SK-N-DZ (cell line): ENCODE measurements at regions not wholly inside any gene's neighbourhood (a gene's known extent, or its start where the extent isn't known, plus 50 kb on each side); places are given as distances from the start of the nearest gene placed in this dataset.

Source experiments
- DNase-seq: peaks from one replicate; pipeline ENCODE4 v3.0.0-alpha.2; 2015; ENCODE audit warnings: low spot score
- small RNA-seq, 2 experiments: library from RNA; depleted of rRNA; stranded (forward); fragments of <200 nt; gene quantifications; one replicate each; pipeline ENCODE3, GENCODE V24; 2014

DNA sequence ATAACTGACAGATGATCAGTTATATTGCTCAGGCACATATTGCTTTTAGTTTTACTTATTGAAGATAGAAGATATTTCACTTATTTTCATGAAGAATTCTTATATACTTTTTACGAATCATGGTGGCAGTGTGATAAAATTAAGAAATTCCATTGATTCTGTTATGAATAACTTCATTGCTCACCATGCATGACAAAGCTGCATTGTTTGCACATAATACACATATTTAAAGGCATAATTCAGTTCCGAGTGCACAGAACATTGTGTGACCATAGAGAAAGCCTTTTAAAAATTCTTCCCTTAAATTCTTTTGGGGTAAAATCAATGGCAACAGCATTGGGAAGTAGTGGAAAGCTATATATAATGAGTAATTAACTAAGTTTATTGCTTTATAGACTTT lies 82.5 kb upstream of the NAALADL2 start:
- DNase-seq: no peak

DNA sequence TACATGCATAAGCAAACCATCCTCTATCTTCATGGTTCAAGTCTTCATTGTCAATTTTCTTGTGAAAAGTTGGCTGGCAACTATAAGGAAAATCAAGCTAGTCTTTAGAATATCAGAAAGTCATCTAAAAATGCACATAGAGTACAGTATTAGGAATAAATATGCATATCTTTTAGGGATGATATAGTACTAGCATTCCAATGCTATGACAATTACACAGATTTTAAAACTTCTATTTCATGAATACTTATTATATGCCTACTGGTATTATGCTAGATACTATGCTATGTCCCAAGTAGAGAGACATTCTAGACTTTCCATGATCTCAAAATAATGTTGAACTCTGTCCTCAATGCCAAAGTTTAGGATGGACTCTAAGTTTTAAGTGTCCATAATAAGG lies 81.3 kb upstream of the NAALADL2 start:
- no peak for DNase-seq

GRCh38 chr3:174783502-174783901 lies 75.6 kb upstream of the NAALADL2 start:
- DNase-seq: no peak

- DNase-seq: no peak
Observed at GRCh38 chr3:174784206-174784934, 74.8 kb upstream of the NAALADL2 start.

DNA sequence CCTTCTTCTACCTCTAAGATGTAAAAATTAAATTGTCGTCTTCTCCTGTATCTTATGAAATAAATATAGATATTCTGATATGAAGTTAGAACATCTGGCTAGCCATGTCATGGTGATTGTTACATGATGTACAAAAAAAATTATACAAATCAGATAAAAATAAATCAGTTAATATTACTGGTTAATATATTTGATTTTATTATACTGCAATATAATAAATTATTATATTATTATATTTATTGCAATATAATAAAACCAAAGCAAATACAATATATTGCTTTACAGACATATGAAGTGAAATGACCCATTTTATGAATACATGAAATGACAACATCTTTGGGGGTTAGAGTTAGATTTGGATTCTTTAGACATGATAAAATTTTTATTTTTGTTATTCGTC lies 72.3 kb upstream of the NAALADL2 start:
- no peak for DNase-seq

GRCh38 chr3:174791161-174791560 lies 68.0 kb upstream of the NAALADL2 start:
- DNase-seq: no peak

DNA sequence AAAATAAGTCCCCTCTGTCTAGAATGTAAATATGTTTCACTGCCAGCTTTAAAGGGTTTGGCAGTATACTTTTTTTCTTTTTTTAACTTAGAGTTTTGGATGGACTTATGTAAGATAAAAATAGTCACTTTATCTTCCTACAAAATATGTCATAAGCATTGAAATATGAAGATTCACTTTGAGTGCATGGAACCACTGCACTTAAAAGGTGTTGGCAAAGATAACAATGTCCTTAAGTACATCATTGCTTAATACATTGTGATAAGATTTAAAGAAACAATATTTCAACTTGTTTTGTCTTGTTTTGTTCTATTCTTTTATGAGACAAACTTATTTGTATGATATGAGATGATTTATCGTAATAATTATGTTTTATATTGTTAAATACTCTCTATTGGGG lies 66.3 kb upstream of the NAALADL2 start:
- DNase-seq: no peak

Small RNA genes in the stretch of these regions (small RNA-seq; reads per million reads assigned to genes)
- gene RN7SKP40: 0 reads per million in 2 experiments
